GM19324 (cell line): ENCODE measurements at regions not wholly inside any gene's neighbourhood (a gene's known extent, or its start where the extent isn't known, plus 50 kb on each side); places are given as distances from the start of the nearest gene placed in this dataset.
A peak's percentile ranks its signal among the peaks of the same experiment; 100 is the strongest.
"Not testable (repeated sequence)": the region's sequence is repeated elsewhere in the genome, so short reads cannot be mapped to it uniquely, and the experiment has no call there.

Source experiments
- ATAC-seq: cut with Tn5 transposase; IDR thresholded peaks from one replicate; pipeline ENCODE4 v1.9.1; 2021; ENCODE audit warnings: mild to moderate bottlenecking, moderate library complexity; ENCODE audit not compliant: unreplicated experiment, low FRiP score

- ATAC-seq, result peak; percentile 33
Observed at GRCh38 chr6:156691018-156691417, 86.2 kb upstream of the ARID1B start.

DNA sequence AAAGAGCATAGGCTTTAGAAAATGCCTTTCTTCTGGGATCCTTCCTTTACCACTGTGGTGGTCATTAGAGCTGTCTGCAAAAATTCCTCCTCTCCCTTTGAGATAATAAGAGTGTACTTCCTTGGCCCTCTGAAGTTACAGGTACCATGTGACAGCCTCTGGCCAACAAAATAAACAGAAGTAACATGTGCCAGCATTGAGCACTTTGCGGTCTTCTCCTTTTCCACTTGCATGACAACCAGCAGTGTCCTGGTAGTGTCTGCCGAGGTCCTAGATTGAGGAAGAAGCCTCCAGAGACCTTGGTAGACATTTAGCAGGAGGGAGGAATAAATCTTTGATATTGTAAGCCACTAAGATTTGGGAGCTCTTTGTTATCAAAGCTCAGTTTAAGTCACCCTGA is 87.5 kb upstream of the ARID1B start:
- ATAC-seq, result no peak

GRCh38 chr6:156688620-156688971 is 88.6 kb upstream of the ARID1B start:
- no peak for ATAC-seq

GRCh38 chr6:156687789-156688619 is 89.2 kb upstream of the ARID1B start:
- no peak for ATAC-seq

GRCh38 chr6:156686995-156687788 is 90.0 kb upstream of the ARID1B start:
- ATAC-seq, result peak; percentile 83

DNA sequence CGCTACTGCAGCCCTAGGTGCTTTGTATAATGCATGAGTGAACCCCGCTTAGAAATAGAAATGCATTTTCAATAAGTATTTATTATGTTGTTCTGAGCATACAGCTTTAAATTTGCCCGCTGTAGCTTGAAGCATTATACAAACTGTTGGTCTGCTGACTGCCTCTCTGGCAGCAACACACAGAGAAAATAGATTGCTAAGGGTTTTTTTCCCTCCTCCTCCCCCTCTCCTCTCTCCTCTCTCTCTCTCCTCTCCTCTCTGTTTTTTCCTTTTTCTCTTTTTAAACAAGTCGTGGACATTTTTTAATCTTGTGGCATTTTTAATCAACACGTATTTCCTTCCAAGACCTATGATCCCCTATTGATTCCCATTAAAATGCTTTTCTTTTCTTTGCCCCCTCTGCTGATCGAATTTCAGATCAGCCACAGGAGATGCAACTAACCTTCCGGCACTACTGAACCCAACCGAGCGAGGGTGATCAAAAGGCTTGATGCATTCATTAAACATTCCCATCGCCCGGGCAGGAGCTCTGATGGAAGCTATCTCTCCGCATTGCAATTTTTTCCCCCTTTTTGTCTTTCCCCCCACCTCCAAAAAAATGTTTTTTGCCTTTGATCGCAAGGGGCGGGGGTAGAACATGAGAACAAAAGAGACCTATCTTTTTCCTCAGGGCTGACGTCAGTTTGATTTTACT is 90.7 kb upstream of the ARID1B start:
- no peak for ATAC-seq

GRCh38 chr6:156685823-156686222 is 91.4 kb upstream of the ARID1B start:
- no peak for ATAC-seq

DNA sequence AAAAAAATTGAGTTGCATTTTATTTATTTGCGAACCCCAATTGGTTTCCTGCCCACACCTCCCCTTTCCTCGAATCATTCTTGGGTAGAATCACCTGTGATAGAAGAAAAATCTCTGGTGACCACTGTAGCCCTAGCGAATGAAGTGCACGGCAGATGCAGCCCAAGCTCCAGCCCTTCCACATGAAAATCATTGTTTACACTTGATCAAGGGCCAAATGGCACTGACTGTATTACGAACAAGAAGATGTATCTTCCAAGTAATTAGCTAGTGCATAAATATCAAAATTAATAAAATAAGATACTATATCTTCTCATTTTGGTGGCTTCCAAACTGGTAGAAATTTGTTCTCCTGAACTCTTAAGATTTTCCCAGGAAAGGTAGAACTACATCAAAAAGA is 93.4 kb upstream of the ARID1B start:
- ATAC-seq, result no peak

DNA sequence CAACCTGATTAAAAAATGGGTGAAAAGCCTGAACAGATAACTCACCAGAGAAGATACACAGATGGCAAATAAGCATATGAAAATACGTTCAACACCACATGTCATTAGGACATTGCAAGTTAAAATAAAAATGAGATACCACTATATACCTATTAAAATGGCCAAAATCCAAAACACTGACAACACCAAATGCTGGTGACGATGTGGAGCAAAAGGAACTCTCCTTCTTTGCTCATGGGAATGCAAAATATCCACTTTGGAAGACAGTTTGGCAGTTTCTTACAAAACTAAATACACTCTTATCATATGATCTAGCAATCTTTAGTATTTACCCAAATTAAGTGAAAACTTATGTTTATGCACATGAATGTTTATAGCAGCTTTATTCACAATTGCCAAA is 100.5 kb upstream of the ARID1B start:
- ATAC-seq, result no peak

DNA sequence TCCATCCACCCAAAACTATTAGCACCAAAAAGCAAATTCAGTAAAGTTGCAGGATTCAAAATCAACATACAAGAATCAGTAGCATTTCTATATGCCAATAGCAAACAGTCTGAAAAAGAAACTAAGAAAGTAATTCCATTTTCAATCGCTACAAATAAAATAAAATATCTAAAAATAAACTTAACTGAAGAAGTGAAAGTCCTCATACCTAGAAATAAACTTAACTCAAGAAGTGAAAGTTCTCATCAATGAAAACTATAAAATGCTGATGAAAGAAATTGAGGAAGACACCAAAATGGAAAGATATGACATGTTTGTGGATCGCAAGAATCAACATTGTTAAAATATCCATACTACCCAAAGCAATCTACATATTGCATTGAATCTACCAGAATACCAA is 103.0 kb upstream of the ARID1B start:
- no peak for ATAC-seq

GRCh38 chr6:156670097-156670496 is 107.1 kb upstream of the ARID1B start:
- ATAC-seq, result not testable (repeated sequence)

GRCh38 chr6:156662025-156662445 is 115.1 kb upstream of the ARID1B start:
- no peak for ATAC-seq

DNA sequence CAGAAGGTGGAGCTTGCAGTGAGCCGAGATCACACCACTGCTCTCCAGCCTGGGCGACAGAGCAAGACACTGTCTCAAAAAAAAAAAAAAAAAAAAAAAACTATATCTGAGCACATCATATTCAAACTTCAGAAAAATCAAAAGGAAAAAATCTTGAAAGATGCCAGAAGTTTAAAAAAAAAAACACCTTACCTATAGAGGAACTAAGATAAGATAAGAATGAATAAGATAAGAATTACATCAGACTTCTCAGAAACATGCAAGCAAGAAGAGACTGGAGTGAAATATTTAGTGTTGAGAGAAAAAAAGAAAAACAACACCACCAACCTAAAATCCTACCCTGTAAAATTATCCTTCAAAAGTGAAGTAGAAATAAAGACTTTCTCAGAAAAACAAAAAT is 116.8 kb upstream of the ARID1B start:
- no peak for ATAC-seq

- ATAC-seq, result no peak
Observed at GRCh38 chr6:156659822-156660198, 117.4 kb upstream of the ARID1B start.

DNA sequence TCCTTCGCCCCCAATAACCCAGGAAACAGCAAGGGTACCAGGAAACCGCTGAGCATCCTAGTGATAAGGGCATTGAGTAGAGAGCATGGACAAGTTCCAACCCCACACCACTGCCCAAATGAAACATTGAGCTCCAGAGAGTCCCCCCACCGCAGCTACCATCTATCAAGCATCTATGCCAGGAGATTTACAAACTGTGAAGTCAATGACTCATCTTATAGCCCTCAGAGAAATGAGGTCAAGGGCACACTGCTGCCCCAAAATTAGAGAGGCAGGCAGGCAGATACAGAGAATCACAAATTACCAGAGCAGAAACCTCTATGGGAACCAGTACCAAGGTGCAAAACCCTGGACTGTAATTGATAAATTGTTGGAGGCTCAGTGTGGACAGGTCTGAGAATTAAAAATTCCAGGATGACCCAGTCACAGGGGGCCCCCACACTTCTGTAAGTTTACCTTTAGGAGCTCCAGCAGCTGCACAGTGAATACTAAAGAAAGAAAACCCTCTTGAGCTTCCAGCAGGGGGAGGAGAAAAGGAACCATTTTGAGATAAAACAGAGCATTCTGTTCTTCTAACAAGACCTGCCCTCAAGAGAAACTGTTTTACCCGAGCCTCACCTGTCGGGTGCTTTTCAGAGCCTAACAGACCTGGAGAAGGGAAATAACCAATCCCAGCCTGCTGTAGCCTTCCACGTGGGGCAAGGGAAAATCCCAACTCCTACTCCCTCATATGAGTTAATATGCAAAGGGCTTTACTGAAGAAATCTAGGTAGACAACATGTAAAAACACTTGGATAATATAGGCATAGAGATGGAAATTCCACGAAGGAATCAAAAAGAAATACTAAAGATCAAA is 118.0 kb upstream of the ARID1B start:
- ATAC-seq, result no peak

DNA sequence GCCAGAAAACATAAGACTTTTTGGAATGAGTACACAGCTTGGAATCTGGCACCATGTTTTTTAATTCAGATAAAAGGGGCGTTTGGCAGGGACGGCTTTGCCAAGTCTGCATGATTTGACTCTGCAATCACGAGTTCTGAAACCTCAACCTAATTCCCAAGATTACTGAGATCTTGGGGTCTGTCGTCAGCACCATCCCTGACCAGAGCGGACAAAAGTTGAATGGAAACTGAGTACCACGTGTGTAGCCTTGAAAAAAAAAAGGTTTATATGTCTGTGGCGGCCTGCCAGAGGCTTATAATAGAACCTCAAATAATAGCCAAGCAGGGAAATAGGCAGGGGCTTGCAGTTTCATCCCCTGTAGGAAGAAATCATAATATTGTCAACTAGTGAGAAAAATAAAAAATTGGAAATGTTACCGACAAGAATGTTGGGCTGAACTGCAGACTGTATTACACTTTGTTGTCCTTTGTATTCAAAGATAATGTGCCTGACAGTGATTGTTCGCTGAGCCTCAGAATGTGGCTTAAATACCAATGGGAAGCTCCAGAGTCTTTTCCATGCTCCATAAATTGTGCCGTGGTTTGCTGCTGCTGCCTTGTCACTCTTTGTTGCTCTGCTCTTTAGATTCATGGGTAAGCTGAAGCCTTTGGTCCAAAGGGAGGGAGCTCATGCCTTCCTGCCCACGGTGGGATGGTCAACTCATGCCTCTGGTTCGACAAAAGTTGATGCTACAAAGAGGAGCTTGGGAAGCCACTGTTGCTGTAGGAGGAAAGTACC is 118.8 kb upstream of the ARID1B start:
- ATAC-seq, result no peak

- ATAC-seq, result no peak
Observed at GRCh38 chr6:156657296-156657695, 119.9 kb upstream of the ARID1B start.

- no peak for ATAC-seq
Observed at GRCh38 chr6:156654919-156655918, 122.0 kb upstream of the ARID1B start.
